H1 (cell line): ENCODE measurements at regions not wholly inside any gene's neighbourhood (a gene's known extent, or its start where the extent isn't known, plus 50 kb on each side); places are given as distances from the start of the nearest gene placed in this dataset.
A peak's percentile ranks its signal among the peaks of the same experiment; 100 is the strongest.

ENCODE experiments used
- CTCF ChIA-PET: fragments of 300-600 bp; sonication (Branson Sonifier 250); formaldehyde crosslinking; loops from one replicate; lab custom pipeline; 2021; ENCODE audit not compliant: partially characterized antibody; lab: Charles Lee
- POLR2A ChIA-PET: fragments of 300-600 bp; sonication (Branson Sonifier 250); formaldehyde crosslinking; loops from one replicate; lab custom pipeline; 2021; ENCODE audit warnings: inconsistent platforms; ENCODE audit not compliant: partially characterized antibody; lab: Charles Lee
- DNase-seq, 2 experiments: peaks; one replicate each; pipeline versions ENCODE4 v3.0.0 to v3.0.0-alpha.2; 2010 to 2022; ENCODE audit warnings: low spot score in 2 of 2, low read depth in 1 of 2, mixed read lengths in 1 of 2
- FAIRE-seq: peaks from 2 replicates; lab custom pipeline; 2011; peaks lifted over from hg19 to GRCh38; lab: Jason Lieb, UNC
- H2AFZ ChIP-seq: 2 replicates; pipeline ENCODE4 v1.8.1; 2012; ENCODE audit warnings: low read length, inconsistent platforms
- H2AK5ac ChIP-seq: 2 replicates; pipeline ENCODE4 v1.6.1; 2013; ENCODE audit warnings: low read depth, low read length
- H2BK120ac ChIP-seq: replicated peaks from 2 replicates; pipeline ENCODE3; 2013; ENCODE audit warnings: low read depth, low read length, inconsistent platforms
- H2BK12ac ChIP-seq: 2 replicates; pipeline ENCODE4 v1.6.1; 2013; ENCODE audit warnings: low read depth, low read length
- H2BK15ac ChIP-seq: 2 replicates; pipeline ENCODE4 v1.6.1; 2013; ENCODE audit warnings: low read length
- H2BK20ac ChIP-seq: 2 replicates; pipeline ENCODE4 v1.6.1; 2013; ENCODE audit warnings: low read length
- H2BK5ac ChIP-seq: 2 replicates; pipeline ENCODE4 v1.6.1; 2013; ENCODE audit warnings: low read depth, low read length
- H3K14ac ChIP-seq: 2 replicates; pipeline ENCODE4 v1.6.1; 2013; ENCODE audit warnings: inconsistent platforms; ENCODE audit not compliant: insufficient read length
- H3K18ac ChIP-seq: 2 replicates; pipeline ENCODE4 v1.6.1; 2013; ENCODE audit warnings: low read length; ENCODE audit errors: extremely low read depth
- H3K23ac ChIP-seq: 2 replicates; pipeline ENCODE4 v1.6.1; 2013; ENCODE audit warnings: inconsistent platforms; ENCODE audit not compliant: insufficient read length
- H3K23me2 ChIP-seq: 2 replicates; pipeline ENCODE4 v1.6.1; 2013; ENCODE audit warnings: low read depth, low read length
- H3K27ac ChIP-seq: 2 replicates; pipeline ENCODE4 v1.6.1; 2011; ENCODE audit warnings: low read depth, low read length, inconsistent platforms
- H3K27me3 ChIP-seq, 4 experiments: replicated peaks in 1 of 4; 1 replicate in 1 of 4; 2 replicates in 3 of 4; pipeline versions ENCODE4 v1.6.1 to v1.8.1; 2011 to 2013; ENCODE audit warnings: low read length in 3 of 4, mild to moderate bottlenecking in 3 of 4, inconsistent platforms in 2 of 4, mixed read lengths in 2 of 4, moderate library complexity in 1 of 4; ENCODE audit not compliant: control insufficient read depth in 3 of 4, insufficient read depth in 3 of 4; ENCODE audit errors: extremely low read depth in 1 of 4
- H3K36me3 ChIP-seq, 4 experiments: 2 replicates each; pipeline versions ENCODE4 v1.6.1 to v1.8.1; 2011 to 2013; ENCODE audit warnings: mild to moderate bottlenecking in 4 of 4, low read length in 3 of 4, moderate library complexity in 2 of 4, control low read depth in 1 of 4, inconsistent platforms in 1 of 4; ENCODE audit not compliant: insufficient read depth in 4 of 4, control insufficient read depth in 2 of 4
- H3K4ac ChIP-seq: replicated peaks from 2 replicates; pipeline ENCODE3; 2013; ENCODE audit warnings: low read length, low read depth, mixed read lengths, inconsistent platforms; ENCODE audit not compliant: insufficient read length
- H3K4me1 ChIP-seq, 4 experiments: replicated peaks in 1 of 4; 1 replicate in 1 of 4; 2 replicates in 3 of 4; pipeline versions ENCODE4 v1.6.1 to v1.8.1; 2011 to 2013; ENCODE audit warnings: low read length in 3 of 4, inconsistent platforms in 2 of 4, mixed read lengths in 1 of 4; ENCODE audit not compliant: insufficient read depth in 4 of 4, control insufficient read depth in 3 of 4
- H3K4me2 ChIP-seq, 2 experiments: 2 replicates each; pipeline versions ENCODE4 v1.6.1 to v1.8.1; 2011 to 2013; ENCODE audit warnings: low read depth in 2 of 2, low read length in 2 of 2, control low read depth in 1 of 2, inconsistent platforms in 1 of 2, mild to moderate bottlenecking in 1 of 2; ENCODE audit not compliant: insufficient read depth in 1 of 2
- H3K4me3 ChIP-seq, 4 experiments: fragments of 200-600, 300-600 bp in 1 of 4; sonication (generic), shearing (Covaris generic), sonication (Bioruptor Twin) in 1 of 4; 2 replicates each; pipeline versions ENCODE4 v1.5.1 to v1.8.1; 2011 to 2016; ENCODE audit warnings: low read length in 4 of 4, low read depth in 3 of 4, control low read depth in 2 of 4, inconsistent platforms in 2 of 4, mild to moderate bottlenecking in 2 of 4, mixed read lengths in 1 of 4, moderate library complexity in 1 of 4; ENCODE audit not compliant: insufficient read depth in 2 of 4; ENCODE audit errors: extremely low read depth in 1 of 4
- H3K56ac ChIP-seq: replicated peaks from 2 replicates; pipeline ENCODE3; 2013; ENCODE audit warnings: low read depth, mild to moderate bottlenecking, mixed read lengths, low read length, inconsistent platforms; ENCODE audit not compliant: insufficient read length
- H3K79me1 ChIP-seq: 2 replicates; pipeline ENCODE4 v1.6.1; 2013; ENCODE audit warnings: low read depth, low read length, control low read depth
- H3K79me2 ChIP-seq, 2 experiments: 2 replicates each; pipeline versions ENCODE4 v1.6.1 to v1.8.1; 2012 to 2013; ENCODE audit warnings: low read length in 2 of 2, mild to moderate bottlenecking in 2 of 2, inconsistent platforms in 1 of 2; ENCODE audit not compliant: insufficient read depth in 2 of 2, control insufficient read depth in 1 of 2
- H3K9ac ChIP-seq, 4 experiments: replicated peaks in 1 of 4; 1 replicate in 1 of 4; 2 replicates in 3 of 4; pipeline versions ENCODE4 v1.6.1 to v1.8.1; 2011 to 2013; ENCODE audit warnings: low read depth in 3 of 4, low read length in 3 of 4, control low read depth in 2 of 4, mild to moderate bottlenecking in 2 of 4, moderate library complexity in 2 of 4, inconsistent platforms in 1 of 4; ENCODE audit errors: extremely low read depth in 1 of 4
- H3K9me3 ChIP-seq, 2 experiments: 2 replicates each; pipeline versions ENCODE4 v1.6.1 to v1.8.1; 2012 to 2013; ENCODE audit warnings: mild to moderate bottlenecking in 2 of 2, moderate library complexity in 2 of 2, control low read depth in 1 of 2, inconsistent platforms in 1 of 2, low read depth in 1 of 2, low read length in 1 of 2, mixed read lengths in 1 of 2; ENCODE audit not compliant: insufficient read depth in 2 of 2
- H4K20me1 ChIP-seq, 2 experiments: replicated peaks in 1 of 2; 2 replicates each; pipeline versions ENCODE3 to v1.8.1; 2011 to 2013; ENCODE audit warnings: inconsistent platforms in 2 of 2, low read length in 2 of 2, mild to moderate bottlenecking in 1 of 2; ENCODE audit not compliant: insufficient read depth in 2 of 2, control insufficient read depth in 1 of 2
- H4K5ac ChIP-seq: 2 replicates; pipeline ENCODE4 v1.6.1; 2013; ENCODE audit warnings: low read length, low read depth, mixed read lengths, inconsistent platforms; ENCODE audit not compliant: insufficient read length
- H4K8ac ChIP-seq: 2 replicates; pipeline ENCODE4 v1.8.0; 2013; ENCODE audit warnings: mild to moderate bottlenecking, moderate library complexity, low read length, inconsistent platforms; ENCODE audit not compliant: insufficient read depth; ENCODE audit errors: extremely low read depth
- H4K91ac ChIP-seq: replicated peaks from 2 replicates; pipeline ENCODE3; 2013; ENCODE audit warnings: low read length, mixed read lengths, inconsistent platforms; ENCODE audit not compliant: insufficient read length
- ATF2 ChIP-seq: IDR thresholded peaks from 2 replicates; pipeline ENCODE4 v1.6.1; 2012; ENCODE audit warnings: low read length, inconsistent platforms
- TCF12 ChIP-seq: IDR thresholded peaks from 2 replicates; pipeline ENCODE4 v1.6.1; 2011; ENCODE audit warnings: low read depth, mild to moderate bottlenecking, low read length
- WGBS, 2 experiments: shearing (Covaris generic) in 1 of 2; methylation state at CpG; one replicate each; pipeline versions ENCODE4 v1.1.6 to v1.1.7; 2013 to 2015; ENCODE audit warnings: low lambda C conversion rate in 2 of 2, mixed read lengths in 2 of 2, inconsistent platforms in 1 of 2, low coverage in 1 of 2, missing lambda C conversion rate in 1 of 2; ENCODE audit not compliant: insufficient replicate concordance in 2 of 2, insufficient coverage in 1 of 2, insufficient read length in 1 of 2; ENCODE audit errors: extremely low coverage in 1 of 2, missing lambda C conversion rate in 1 of 2; 5-methylcytosine and 5-hydroxymethylcytosine counted together

GRCh38 chr6:21845018-21845417, 251.5 kb downstream of the SOX4 start:
- ChIA-PET POLR2A (interaction anchor here (0.9 kb wide), 1 partner anchor 22 kb away, joined by 3 read pairs; no protein-coding TSS in a partner anchor), CTCF (interaction anchor here (0.7 to 1.7 kb wide), 3 partner anchors 19 to 397 kb away, joined by 3 to 4 read pairs (median 3); no protein-coding TSS in a partner anchor)
- Histone ChIP-seq H3K79me1 (peaks cover 4% of the 10 kb centered on the region; the same call in 1 of the 2 replicates), H3K23ac (no peak overlapping the region), H2BK12ac (no peak overlapping the region), H3K4me2 (no peak overlapping the region), H3K27me3 (no peaks in the 10 kb centered on the region; a peak in 1 of 7 replicates), H3K27ac (no peak overlapping the region), H2BK15ac (no peak overlapping the region), H2BK120ac (no peak overlapping the region), H3K56ac (no peak overlapping the region), H3K9ac (no peak overlapping the region), H3K18ac (no peak overlapping the region), H2BK20ac (no peak overlapping the region), H4K20me1 (peaks cover 6 to 7% of the 10 kb centered on the region in 2 experiments), H3K4me3 (no peak overlapping the region), H2BK5ac (no peak overlapping the region), H3K79me2 (peaks cover 3 to 80% of the 10 kb centered on the region in 2 experiments), H4K5ac (no peak overlapping the region), H2AFZ (no peak overlapping the region), H3K4ac (no peak overlapping the region), H4K91ac (no peak overlapping the region), H3K36me3 (peaks cover 0 to 3% (median 0%) of the 10 kb centered on the region in 4 experiments; a peak in 1 of 8 replicates), H3K9me3 (no peaks in the 10 kb centered on the region), H3K14ac (no peak overlapping the region), H3K4me1 (peaks cover 4 to 23% (median 18%) of the 10 kb centered on the region in 4 experiments; a peak in 6 of 7 replicates), H2AK5ac (no peak overlapping the region), H3K23me2 (no peaks in the 10 kb centered on the region), H4K8ac (no peak overlapping the region)
- DNase-seq = no peak
- FAIRE-seq = no peak
- 95% methylated on average over 3 of the region's 3 CpGs; no CpG with 5 or more reads in 1 of the 2 experiments for WGBS, 2 experiments
- TF ChIP-seq TCF12 = no peak
- TF ChIP-seq ATF2 = 0 out of 2 replicates have a peak, but pooled peaks have one; percentile 38
